HEK293T (cell line): ENCODE measurements at regions not wholly inside any gene's neighbourhood (a gene's known extent, or its start where the extent isn't known, plus 50 kb on each side); places are given as distances from the start of the nearest gene placed in this dataset.

Experiments used
- ARNT ChIP-seq: fragments of 450-650 bp; IDR thresholded peaks from 2 replicates; pipeline ENCODE4 v1.6.1; 2017; ENCODE audit warnings: mild to moderate bottlenecking
- BHLHE40 ChIP-seq: fragments of 450-650 bp; IDR thresholded peaks from 2 replicates; pipeline ENCODE4 v1.6.1; 2016; ENCODE audit warnings: mild to moderate bottlenecking, moderate library complexity, borderline replicate concordance
- ELF4 ChIP-seq: fragments of 450-650 bp; IDR thresholded peaks from 2 replicates; pipeline ENCODE4 v1.6.1; 2017; ENCODE audit warnings: antibody characterized with exemption
- FOXA1 ChIP-seq: fragments of 450-650 bp; IDR thresholded peaks from 2 replicates; pipeline ENCODE4 v1.6.1; 2016; ENCODE audit warnings: mild to moderate bottlenecking
- FOXK2 ChIP-seq: fragments of 450-650 bp; IDR thresholded peaks from 2 replicates; pipeline ENCODE4 v1.6.1; 2016; ENCODE audit warnings: mild to moderate bottlenecking
- FOXM1 ChIP-seq: fragments of 450-650 bp; IDR thresholded peaks from 2 replicates; pipeline ENCODE4 v1.6.1; 2017; ENCODE audit warnings: mild to moderate bottlenecking, borderline replicate concordance
- HDGF ChIP-seq: fragments of 450-650 bp; IDR thresholded peaks from 2 replicates; pipeline ENCODE4 v1.6.1; 2017; ENCODE audit warnings: antibody characterized with exemption, borderline replicate concordance
- PKNOX1 ChIP-seq: fragments of 450-650 bp; IDR thresholded peaks from 2 replicates; pipeline ENCODE4 v1.6.1; 2016
- SP1 ChIP-seq: fragments of 450-650 bp; IDR thresholded peaks from 2 replicates; pipeline ENCODE4 v1.6.1; 2017
- SUZ12 ChIP-seq: fragments of 450-650 bp; IDR thresholded peaks from 2 replicates; pipeline ENCODE4 v1.6.1; 2016; ENCODE audit warnings: mild to moderate bottlenecking
- TARDBP ChIP-seq: fragments of 450-650 bp; IDR thresholded peaks from 2 replicates; pipeline ENCODE4 v1.6.1; 2016

DNA sequence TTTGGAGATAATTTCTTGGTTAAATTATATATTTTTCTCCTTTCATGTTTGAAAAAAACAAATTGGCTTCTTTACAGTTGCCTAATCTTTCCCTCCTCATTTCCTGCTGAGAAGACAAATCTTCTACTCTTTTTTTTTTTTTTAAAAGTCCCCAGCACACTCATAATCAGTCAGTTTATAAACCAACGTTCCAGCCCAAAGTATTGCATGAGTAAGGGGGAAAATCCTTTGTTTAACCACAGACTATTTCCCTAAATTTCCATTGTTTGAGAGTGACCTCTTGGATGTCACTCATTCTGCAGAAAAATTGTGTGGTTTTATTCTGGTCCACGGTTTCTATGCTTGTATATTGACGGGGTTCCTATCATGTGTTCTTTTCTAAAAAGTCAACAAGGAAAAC, 55.1 kb upstream of the TLR4 start:
- no peak for TF ChIP-seq FOXM1
- no peak for TF ChIP-seq FOXA1
- TF ChIP-seq HDGF = no peak
- no peak for TF ChIP-seq ARNT
- no peak for TF ChIP-seq ELF4
- no peak for TF ChIP-seq PKNOX1
- no peak for TF ChIP-seq SUZ12
- no peak for TF ChIP-seq FOXK2
- TF ChIP-seq BHLHE40 = no peak
- TF ChIP-seq TARDBP = no peak
- TF ChIP-seq SP1 = no peak
